OCI-LY7 (cell line): ENCODE measurements at regions not wholly inside any gene's neighbourhood (a gene's known extent, or its start where the extent isn't known, plus 50 kb on each side); places are given as distances from the start of the nearest gene placed in this dataset.

Experiments
- BruUV-seq: library from RNA; stranded (reverse); fragments of 400-500 nt; replicated peaks from 2 replicates; lab custom pipeline; 2021; lab: Mats Ljungman, UMichigan
- CTCF ChIA-PET: fragments of 300-600 bp; sonication (Branson Sonifier 250); formaldehyde crosslinking; loops from one replicate; lab custom pipeline; 2022; ENCODE audit warnings: antibody characterized with exemption; ENCODE audit not compliant: unreplicated experiment; lab: Charles Lee
- POLR2A ChIA-PET: fragments of 300-600 bp; sonication (Branson Sonifier 250); formaldehyde crosslinking; loops from one replicate; lab custom pipeline; 2022; ENCODE audit warnings: antibody characterized with exemption; lab: Charles Lee
- DNase-seq: peaks from one replicate; pipeline ENCODE4 v3.0.0-alpha.2; 2015; ENCODE audit warnings: low spot score
- H2AFZ ChIP-seq: fragments of 200-600 bp; sonication (generic), shearing (Covaris generic); 2 replicates; pipeline ENCODE4 v1.6.1; 2014; ENCODE audit warnings: mild to moderate bottlenecking, antibody characterized with exemption, low read length, moderate library complexity
- H3K27ac ChIP-seq: fragments of 200-600 bp; sonication (generic); 2 replicates; pipeline ENCODE4 v1.5.1; 2014; ENCODE audit warnings: mixed run types, low read depth, mild to moderate bottlenecking, moderate library complexity, low read length, inconsistent platforms; ENCODE audit not compliant: poor library complexity, severe bottlenecking
- H3K36me3 ChIP-seq: fragments of 200-600 bp; sonication (generic); 2 replicates; pipeline ENCODE4 v1.6.1; 2014; ENCODE audit warnings: mild to moderate bottlenecking, antibody characterized with exemption, low read length, moderate library complexity, mixed read lengths; ENCODE audit not compliant: insufficient read depth
- H3K4me1 ChIP-seq: fragments of 200-600 bp; sonication (generic); 2 replicates; pipeline ENCODE4 v1.5.1; 2014; ENCODE audit warnings: mild to moderate bottlenecking, low read length; ENCODE audit not compliant: insufficient read depth, poor library complexity, severe bottlenecking
- H3K4me2 ChIP-seq: fragments of 200-600 bp; sonication (generic); 2 replicates; pipeline ENCODE4 v1.6.1; 2014; ENCODE audit warnings: mild to moderate bottlenecking, low read length
- H3K4me3 ChIP-seq: fragments of 200-600 bp; sonication (generic); 2 replicates; pipeline ENCODE4 v1.5.1; 2014; ENCODE audit warnings: mild to moderate bottlenecking, low read depth, low read length; ENCODE audit not compliant: poor library complexity, severe bottlenecking
- H3K79me2 ChIP-seq: fragments of 200-600 bp; sonication (generic); 2 replicates; pipeline ENCODE4 v1.6.1; 2016; ENCODE audit warnings: low read depth, mild to moderate bottlenecking, low read length, moderate library complexity, mixed read lengths; ENCODE audit not compliant: insufficient read depth
- H3K9me2 ChIP-seq: fragments of 200-600 bp; sonication (generic); 2 replicates; pipeline ENCODE4 v1.6.1; 2016; ENCODE audit warnings: mild to moderate bottlenecking, low read length, mixed read lengths; ENCODE audit not compliant: insufficient read depth
- H3K9me3 ChIP-seq: fragments of 200-600 bp; sonication (generic); 2 replicates; pipeline ENCODE4 v1.6.1; 2014; ENCODE audit warnings: mild to moderate bottlenecking, mixed run types, low read length, mixed read lengths
- H4K20me1 ChIP-seq: fragments of 200-600 bp; sonication (generic); 2 replicates; pipeline ENCODE4 v1.6.1; 2014; ENCODE audit warnings: mild to moderate bottlenecking, antibody characterized with exemption, low read length, moderate library complexity, mixed read lengths; ENCODE audit not compliant: insufficient read depth
- CTCF ChIP-seq: fragments of 200-600 bp; sonication (generic); conservative IDR thresholded peaks from 2 replicates; pipeline ENCODE4 v1.5.1; 2014; ENCODE audit warnings: mild to moderate bottlenecking, antibody characterized with exemption, low read length, moderate library complexity, mixed read lengths
- EZH2phosphoT487 ChIP-seq: fragments of 200-600 bp; sonication (generic); IDR thresholded peaks from 2 replicates; pipeline ENCODE4 v1.6.1; 2018; ENCODE audit warnings: low read depth, borderline replicate concordance, mild to moderate bottlenecking, mixed run types, antibody characterized with exemption, low read length, moderate library complexity, mixed read lengths
- intact Hi-C: fragments of 100-400 bp; cut with micrococcal nuclease; formaldehyde crosslinking; loops from one replicate; pipeline ENCODE4 v1.10.0; 2022; ENCODE audit not compliant: unreplicated experiment

GRCh38 chr15:53210653-53211052 is 420.5 kb upstream of the ONECUT1 start:
- Histone ChIP-seq H3K9me3 (no peaks in the 10 kb centered on the region), H2AFZ (no peak overlapping the region), H3K4me1 (no peaks in the 10 kb centered on the region), H3K4me3 (no peak overlapping the region), H3K36me3 (no peaks in the 10 kb centered on the region), H4K20me1 (no peaks in the 10 kb centered on the region), H3K9me2 (no peaks in the 10 kb centered on the region), H3K27ac (no peak overlapping the region), H3K4me2 (no peak overlapping the region), H3K79me2 (no peaks in the 10 kb centered on the region)
- ChIA-PET POLR2A (interaction anchor here (0.7 kb wide), 1 partner anchor 133 kb away, joined by 3 read pairs; no protein-coding TSS in a partner anchor), CTCF (no interaction called here)
- no peak for DNase-seq
- no TSS peak for BruUV-seq
- intact Hi-C loops = no loop called here
- TF ChIP-seq CTCF (no peak), EZH2phosphoT487 (no peak)

GRCh38 chr15:53209396-53210042 is 419.4 kb upstream of the ONECUT1 start:
- POLR2A ChIA-PET = no interaction called here
- no peaks in the 10 kb centered on the region for H4K20me1 ChIP-seq
- no peaks in the 10 kb centered on the region for H3K79me2 ChIP-seq
- TF ChIP-seq CTCF = no peak
- no peak for TF ChIP-seq EZH2phosphoT487
- no peak overlapping the region for H3K4me2 ChIP-seq
- CTCF ChIA-PET = no interaction called here
- H3K4me3 ChIP-seq = no peak overlapping the region
- intact Hi-C loops = no loop called here
- no peaks in the 10 kb centered on the region for H3K4me1 ChIP-seq
- no peak overlapping the region for H2AFZ ChIP-seq
- no TSS peak for BruUV-seq
- H3K27ac ChIP-seq = no peak overlapping the region
- no peaks in the 10 kb centered on the region for H3K9me2 ChIP-seq
- DNase-seq = no peak
- H3K36me3 ChIP-seq = no peaks in the 10 kb centered on the region
- H3K9me3 ChIP-seq = no peaks in the 10 kb centered on the region

- H3K4me1 ChIP-seq = no peaks in the 10 kb centered on the region
- TF ChIP-seq CTCF = no peak
- TF ChIP-seq EZH2phosphoT487 = no peak
- ChIA-PET CTCF (no interaction called here), POLR2A (no interaction called here)
- no peaks in the 10 kb centered on the region for H3K9me3 ChIP-seq
- H3K4me3 ChIP-seq = no peak overlapping the region
- H3K9me2 ChIP-seq = no peaks in the 10 kb centered on the region
- no peak overlapping the region for H2AFZ ChIP-seq
- no peaks in the 10 kb centered on the region for H3K36me3 ChIP-seq
- H3K4me2 ChIP-seq = no peak overlapping the region
- BruUV-seq = no TSS peak
- no peaks in the 10 kb centered on the region for H4K20me1 ChIP-seq
- intact Hi-C loops = no loop called here
- no peaks in the 10 kb centered on the region for H3K79me2 ChIP-seq
- no peak overlapping the region for H3K27ac ChIP-seq
- no peak for DNase-seq
Measured at GRCh38 chr15:53208751-53209150, 418.6 kb upstream of the ONECUT1 start.
